ENCODE measurements at regions not wholly inside any gene's neighbourhood (a gene's known extent, or its start where the extent isn't known, plus 50 kb on each side); places are given as distances from the start of the nearest gene placed in this dataset.
"Not testable (repeated sequence)": the region's sequence is repeated elsewhere in the genome, so short reads cannot be mapped to it uniquely, and the experiment has no call there.

- TF ChIP-seq, protein P1, sequence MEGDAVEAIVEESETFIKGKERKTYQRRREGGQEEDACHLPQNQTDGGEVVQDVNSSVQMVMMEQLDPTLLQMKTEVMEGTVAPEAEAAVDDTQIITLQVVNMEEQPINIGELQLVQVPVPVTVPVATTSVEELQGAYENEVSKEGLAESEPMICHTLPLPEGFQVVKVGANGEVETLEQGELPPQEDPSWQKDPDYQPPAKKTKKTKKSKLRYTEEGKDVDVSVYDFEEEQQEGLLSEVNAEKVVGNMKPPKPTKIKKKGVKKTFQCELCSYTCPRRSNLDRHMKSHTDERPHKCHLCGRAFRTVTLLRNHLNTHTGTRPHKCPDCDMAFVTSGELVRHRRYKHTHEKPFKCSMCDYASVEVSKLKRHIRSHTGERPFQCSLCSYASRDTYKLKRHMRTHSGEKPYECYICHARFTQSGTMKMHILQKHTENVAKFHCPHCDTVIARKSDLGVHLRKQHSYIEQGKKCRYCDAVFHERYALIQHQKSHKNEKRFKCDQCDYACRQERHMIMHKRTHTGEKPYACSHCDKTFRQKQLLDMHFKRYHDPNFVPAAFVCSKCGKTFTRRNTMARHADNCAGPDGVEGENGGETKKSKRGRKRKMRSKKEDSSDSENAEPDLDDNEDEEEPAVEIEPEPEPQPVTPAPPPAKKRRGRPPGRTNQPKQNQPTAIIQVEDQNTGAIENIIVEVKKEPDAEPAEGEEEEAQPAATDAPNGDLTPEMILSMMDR (IDR thresholded peaks at IDR 0.05), result no peak
- TF ChIP-seq POLR2AphosphoS5 (IDR thresholded peaks at IDR 0.05) (no peak), POLR2A (IDR thresholded peaks at IDR 0.05) (no peak), EP300 (IDR thresholded peaks at IDR 0.05) (no peak)
Observed at GRCh38 chr14:51360592-51360991, 120.5 kb downstream of the TMX1 start.

DNA sequence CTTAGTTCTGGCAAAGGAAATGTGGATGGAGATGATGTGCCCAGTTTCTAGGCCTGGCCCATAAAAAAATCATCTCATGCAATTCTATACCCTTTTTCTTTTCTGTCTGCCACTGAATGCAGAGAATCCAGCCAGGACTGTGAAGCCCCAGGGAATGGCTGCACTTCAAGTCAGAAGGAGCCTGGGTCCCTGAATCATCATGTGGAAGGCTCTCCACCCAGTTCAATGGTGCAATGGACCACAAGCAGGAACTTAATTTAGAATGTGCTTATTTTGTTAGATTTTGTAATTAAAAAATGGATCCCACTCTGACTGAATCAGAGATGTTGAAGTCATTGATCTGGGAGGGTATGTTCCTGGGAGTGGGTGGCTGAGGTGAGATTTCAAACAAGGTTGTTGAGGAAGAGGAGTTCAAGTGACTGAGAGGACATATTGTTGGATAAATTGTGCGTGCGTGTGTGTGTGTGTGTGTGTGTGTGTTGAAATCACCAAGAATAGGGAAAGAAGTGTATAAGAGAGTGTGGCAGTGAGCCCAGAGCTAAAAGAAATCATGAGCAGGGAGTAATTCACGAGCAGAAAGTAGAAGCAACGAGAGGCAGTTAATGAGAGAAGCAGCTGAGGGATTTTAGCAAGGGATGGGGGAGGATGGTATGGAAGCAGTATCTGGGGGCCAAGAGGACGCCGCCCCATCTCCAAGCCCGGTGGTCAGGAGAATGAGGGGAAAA is 125.4 kb downstream of the TMX1 start:
- peak in 1 of 2 donors; percentile 29 for DNase-seq
- 61 to 68% (median 65%) methylated on average over 7 of the region's 7 CpGs for WGBS, 5 donors
- Histone ChIP-seq H3K27ac (no peak overlapping the region), H3K36me3 (no peaks in the 10 kb centered on the region), H3K27me3 (no peaks in the 10 kb centered on the region), H3K4me1 (peaks cover 0 to 3% (median 0%) of the 10 kb centered on the region in 4 donors), H3K4me3 (no peak overlapping the region), H3K9me3 (no peaks in the 10 kb centered on the region)
- intact Hi-C loops (cut with DNase I; ENCODE audit: low total_unique reads), result loop anchor here (10.0 kb wide), 1 partner anchor 409 kb away; no protein-coding TSS in a partner anchor
- TF ChIP-seq POLR2AphosphoS5 (IDR thresholded peaks at IDR 0.05), result no peak
- TF ChIP-seq EP300 (IDR thresholded peaks at IDR 0.05), result no peak
- TF ChIP-seq POLR2A (IDR thresholded peaks at IDR 0.05), result no peak
- TF ChIP-seq, protein P1 (IDR thresholded peaks at IDR 0.05), result no peak

More at GRCh38 chr14:51360592-51360991, 120.5 kb downstream of the TMX1 start:
- H3K36me3 ChIP-seq, result no peaks in the 10 kb centered on the region
- no peak for DNase-seq
- intact Hi-C loops (cut with DNase I; ENCODE audit: low total_unique reads), result loop anchor here (10.0 kb wide), 1 partner anchor 414 kb away; no protein-coding TSS in a partner anchor
- 73 to 87% (median 83%) methylated on average over 7 of the region's 7 CpGs for WGBS, 5 donors
- H3K9me3 ChIP-seq, result no peaks in the 10 kb centered on the region
- no peaks in the 10 kb centered on the region for H3K4me1 ChIP-seq
- H3K27me3 ChIP-seq, result no peaks in the 10 kb centered on the region
- no peak overlapping the region for H3K4me3 ChIP-seq
- no peak overlapping the region for H3K27ac ChIP-seq

DNA sequence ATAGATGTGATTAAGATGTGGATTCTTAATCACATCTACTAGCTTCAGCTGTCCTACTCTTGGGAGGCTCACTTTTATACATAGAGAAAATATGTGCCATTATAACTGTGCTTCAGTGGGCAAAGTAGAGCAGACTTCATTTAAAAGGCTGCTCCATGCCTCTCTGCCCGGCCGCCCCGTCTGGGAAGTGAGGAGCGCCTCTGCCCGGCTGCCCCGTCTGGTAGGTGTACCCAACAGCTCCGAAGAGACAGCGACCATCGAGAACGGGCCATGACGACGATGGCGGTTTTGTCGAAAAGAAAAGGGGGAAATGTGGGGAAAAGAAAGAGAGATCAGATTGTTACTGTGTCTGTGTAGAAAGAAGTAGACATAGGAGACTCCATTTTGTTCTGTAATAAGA is 126.4 kb downstream of the TMX1 start:
- WGBS, 5 donors, result 90 to 96% (median 91%) methylated on average over 14 of the region's 14 CpGs
- not testable (repeated sequence) for H3K27ac ChIP-seq, H3K36me3 ChIP-seq, H3K4me1 ChIP-seq, DNase-seq, H3K27me3 ChIP-seq, H3K9me3 ChIP-seq, H3K4me3 ChIP-seq
- intact Hi-C loops (cut with DNase I; ENCODE audit: low total_unique reads), result loop anchor here (10.0 kb wide), 1 partner anchor 408 kb away; no protein-coding TSS in a partner anchor

DNA sequence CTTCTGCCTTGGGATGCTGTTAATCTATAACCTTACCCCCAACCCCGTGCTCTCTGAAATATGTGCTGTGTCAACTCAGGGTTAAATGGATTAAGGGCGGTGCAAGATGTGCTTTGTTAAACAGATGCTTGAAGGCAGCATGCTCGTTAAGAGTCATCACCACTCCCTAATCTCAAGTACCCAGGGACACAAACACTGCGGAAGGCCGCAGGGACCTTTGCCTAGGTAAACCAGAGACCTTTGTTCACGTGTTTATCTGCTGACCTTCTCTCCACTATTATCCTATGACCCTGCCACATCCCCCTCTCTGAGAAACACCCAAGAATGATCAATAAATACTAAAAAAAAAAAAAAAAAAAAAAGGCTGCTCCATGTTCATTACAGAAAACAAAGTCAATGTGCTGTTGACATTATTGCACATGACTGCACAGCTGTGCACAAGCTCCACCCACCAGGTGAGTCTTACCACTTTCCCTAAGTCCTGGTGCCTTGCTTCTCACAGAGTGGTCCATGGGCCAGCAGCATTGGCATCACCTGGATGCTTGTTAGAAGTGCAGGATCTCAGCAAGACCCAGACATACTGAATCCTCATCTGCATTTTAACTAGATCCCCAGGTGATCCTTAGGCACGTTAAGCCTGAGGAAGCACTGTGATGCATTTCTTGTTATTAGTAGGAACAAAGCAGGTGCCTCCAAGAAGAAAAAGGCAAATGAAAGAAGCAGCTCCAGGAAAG is 127.0 kb downstream of the TMX1 start:
- not testable (repeated sequence) for H3K4me1 ChIP-seq, H3K36me3 ChIP-seq, H3K27me3 ChIP-seq, DNase-seq, H3K9me3 ChIP-seq, H3K4me3 ChIP-seq, H3K27ac ChIP-seq
- 32 to 53% (median 36%) methylated on average over 6 to 7 of the region's 7 CpGs for WGBS, 5 donors
- intact Hi-C loops (cut with DNase I; ENCODE audit: low total_unique reads), result loop anchor here (10.0 kb wide), 1 partner anchor 408 kb away; no protein-coding TSS in a partner anchor

DNA sequence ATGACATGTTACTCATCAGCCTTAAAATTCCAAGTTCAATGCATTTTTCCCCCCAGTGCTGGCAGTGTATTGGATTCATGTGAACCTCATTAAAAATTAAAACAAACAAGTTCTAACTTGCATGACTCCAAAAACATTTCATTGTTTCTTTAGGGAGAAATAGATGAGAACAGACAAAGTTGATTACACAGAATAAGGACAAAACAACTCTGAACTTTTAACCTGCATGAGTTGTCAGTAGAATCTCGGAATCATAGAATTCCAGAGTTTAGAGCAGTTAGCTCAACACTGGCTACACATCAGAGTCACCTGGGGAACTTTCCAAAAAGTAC is 127.5 kb downstream of the TMX1 start:
- Histone ChIP-seq H3K4me3 (no peak overlapping the region), H3K9me3 (no peaks in the 10 kb centered on the region), H3K27me3 (no peaks in the 10 kb centered on the region), H3K27ac (no peak overlapping the region), H3K36me3 (no peaks in the 10 kb centered on the region), H3K4me1 (peaks cover 0 to 9% (median 0%) of the 10 kb centered on the region in 4 donors)
- intact Hi-C loops (cut with DNase I; ENCODE audit: low total_unique reads), result loop anchor here (10.0 kb wide), 1 partner anchor 407 kb away; no protein-coding TSS in a partner anchor
- WGBS, 5 donors, result 46 to 71% (median 51%) methylated on average over 1 of the region's 1 CpG
- DNase-seq, result no peak
- TF ChIP-seq, protein P1 (IDR thresholded peaks at IDR 0.05), result no peak
- TF ChIP-seq POLR2AphosphoS5 (IDR thresholded peaks at IDR 0.05) (no peak), EP300 (IDR thresholded peaks at IDR 0.05) (no peak), POLR2A (IDR thresholded peaks at IDR 0.05) (no peak)
